H1 (cell line): ENCODE measurements at regions not wholly inside any gene's neighbourhood (a gene's known extent, or its start where the extent isn't known, plus 50 kb on each side); places are given as distances from the start of the nearest gene placed in this dataset.

Source experiments
- GABPA ChIP-seq: IDR thresholded peaks from 2 replicates; pipeline ENCODE4 v1.6.1; 2011; ENCODE audit warnings: mild to moderate bottlenecking, low read length, moderate library complexity, borderline replicate concordance; ENCODE audit not compliant: insufficient read depth
- PHF8 ChIP-seq: fragments of 200-600 bp; sonication (generic); conservative IDR thresholded peaks from 2 replicates; pipeline ENCODE4 v1.7.1; 2012; ENCODE audit warnings: low read depth, mild to moderate bottlenecking, inconsistent platforms, low read length, moderate library complexity
- TAF1 ChIP-seq: IDR thresholded peaks from 2 replicates; pipeline ENCODE4 v1.6.1; 2011; ENCODE audit warnings: mild to moderate bottlenecking, low read depth, low read length
- TF ChIP-seq, protein P1 (sequence below), 3 experiments: IDR thresholded peaks; 1 replicate in 2 of 3; 2 replicates in 1 of 3; pipeline versions ENCODE4 v1.5.1 to v1.6.1; 2011; ENCODE audit warnings: low read length in 3 of 3, mild to moderate bottlenecking in 3 of 3, inconsistent platforms in 2 of 3, low read depth in 1 of 3, moderate library complexity in 1 of 3; ENCODE audit not compliant: insufficient read depth in 1 of 3; ENCODE audit errors: control extremely low read depth in 1 of 3

- TF ChIP-seq GABPA (no peak), TAF1 (no peak), PHF8 (no peak)
- TF ChIP-seq, protein P1, sequence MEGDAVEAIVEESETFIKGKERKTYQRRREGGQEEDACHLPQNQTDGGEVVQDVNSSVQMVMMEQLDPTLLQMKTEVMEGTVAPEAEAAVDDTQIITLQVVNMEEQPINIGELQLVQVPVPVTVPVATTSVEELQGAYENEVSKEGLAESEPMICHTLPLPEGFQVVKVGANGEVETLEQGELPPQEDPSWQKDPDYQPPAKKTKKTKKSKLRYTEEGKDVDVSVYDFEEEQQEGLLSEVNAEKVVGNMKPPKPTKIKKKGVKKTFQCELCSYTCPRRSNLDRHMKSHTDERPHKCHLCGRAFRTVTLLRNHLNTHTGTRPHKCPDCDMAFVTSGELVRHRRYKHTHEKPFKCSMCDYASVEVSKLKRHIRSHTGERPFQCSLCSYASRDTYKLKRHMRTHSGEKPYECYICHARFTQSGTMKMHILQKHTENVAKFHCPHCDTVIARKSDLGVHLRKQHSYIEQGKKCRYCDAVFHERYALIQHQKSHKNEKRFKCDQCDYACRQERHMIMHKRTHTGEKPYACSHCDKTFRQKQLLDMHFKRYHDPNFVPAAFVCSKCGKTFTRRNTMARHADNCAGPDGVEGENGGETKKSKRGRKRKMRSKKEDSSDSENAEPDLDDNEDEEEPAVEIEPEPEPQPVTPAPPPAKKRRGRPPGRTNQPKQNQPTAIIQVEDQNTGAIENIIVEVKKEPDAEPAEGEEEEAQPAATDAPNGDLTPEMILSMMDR (IDR thresholded peaks at IDR 0.05; ENCODE audit: control extremely low read depth in 1 of 3, insufficient read depth in 1 of 3, low read depth in 1 of 3, low read length in 3 of 3), result no peak
- TF ChIP-seq, all 59 proteins: peak for 0
Measured at GRCh38 chr6:101066481-101066880, 185.4 kb upstream of the ASCC3 start (continued).
